ENCODE measurements at regions not wholly inside any gene's neighbourhood (a gene's known extent, or its start where the extent isn't known, plus 50 kb on each side); places are given as distances from the start of the nearest gene placed in this dataset.

- TF ChIP-seq CTCF (IDR thresholded peaks at IDR 0.05): no peak
- no peak for TF ChIP-seq POLR2A (IDR thresholded peaks at IDR 0.05)
Measured at GRCh38 chr6:104477569-104477968, 382.1 kb downstream of the HACE1 start.
